ENCODE measurements at regions not wholly inside any gene's neighbourhood (a gene's known extent, or its start where the extent isn't known, plus 50 kb on each side); places are given as distances from the start of the nearest gene placed in this dataset.
"Not testable (repeated sequence)": the region's sequence is repeated elsewhere in the genome, so short reads cannot be mapped to it uniquely, and the experiment has no call there.

DNA sequence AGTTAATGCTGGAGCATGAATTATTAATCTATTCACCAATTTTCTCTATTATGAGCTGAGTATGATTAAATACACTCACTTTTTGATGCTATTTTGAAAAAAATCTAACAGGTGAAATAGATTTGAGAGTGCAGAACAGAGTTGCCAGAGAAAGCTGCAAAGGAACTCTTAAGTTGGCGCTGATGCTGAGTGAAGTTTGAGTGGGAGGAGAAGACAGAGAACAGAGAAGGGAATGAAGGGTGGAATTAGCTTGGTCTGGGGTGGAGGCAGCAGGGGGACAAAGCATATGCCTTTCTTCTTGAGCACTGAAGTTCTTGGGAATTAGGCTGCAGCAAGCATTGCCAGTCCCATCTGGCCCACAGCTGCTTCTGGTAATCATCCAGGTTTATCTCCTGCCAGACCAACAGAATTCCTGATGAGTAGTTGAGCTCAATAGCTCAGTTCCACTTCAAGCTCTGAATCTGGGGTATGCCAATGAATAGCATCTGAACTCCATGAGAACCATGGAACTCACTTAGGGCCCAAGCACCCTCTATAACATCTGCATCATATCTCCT lies 290.1 kb downstream of the HINT1 start:
- DNase-seq (ENCODE audit: insufficient read length) (no peak), FAIRE-seq (no peak)

DNA sequence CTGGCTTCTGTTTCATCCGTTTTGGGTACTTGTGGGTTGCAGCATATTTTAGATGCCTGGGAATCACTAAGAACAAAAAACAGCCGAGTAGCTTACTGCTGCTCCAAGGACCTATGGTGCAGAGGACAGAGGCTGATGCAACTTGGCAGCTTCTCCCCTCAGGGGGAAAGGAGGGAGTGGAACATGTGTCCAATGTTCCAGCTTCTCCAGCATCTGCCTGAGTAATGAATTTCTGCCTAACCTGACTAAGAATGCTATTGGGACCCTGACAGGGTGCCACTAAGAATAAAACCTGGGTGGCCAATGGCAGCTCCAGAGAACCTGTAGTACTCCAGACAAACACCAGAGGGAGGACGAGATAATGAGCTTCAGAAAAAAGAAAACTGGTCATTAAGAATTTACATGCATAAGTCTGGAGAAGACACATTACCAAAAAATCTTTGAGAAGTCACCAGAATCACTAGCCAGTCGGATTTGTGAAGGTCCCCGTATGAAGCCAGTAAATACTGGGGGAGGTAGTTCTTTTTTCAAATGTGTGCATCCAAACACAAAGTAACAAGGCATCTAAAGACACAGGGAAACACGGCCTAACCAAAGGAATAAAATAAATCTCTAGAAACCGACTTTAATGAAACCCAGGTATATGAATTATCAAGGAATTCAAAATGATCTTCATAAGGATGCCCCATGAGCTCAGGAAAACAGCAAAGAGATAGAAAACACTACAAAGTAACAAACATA lies 293.5 kb downstream of the HINT1 start:
- no peak for TF ChIP-seq TAF1 (IDR thresholded peaks at IDR 0.05; ENCODE audit: borderline replicate concordance, low read depth, low read length)
- TF ChIP-seq POLR2AphosphoS5 (IDR thresholded peaks at IDR 0.05; ENCODE audit: low read depth, low read length), result no peak
- no peak for TF ChIP-seq POLR2A (IDR thresholded peaks at IDR 0.05; ENCODE audit: low read depth, low read length)
- FAIRE-seq, result no peak
- DNase-seq (ENCODE audit: insufficient read length), result no peak

More for the DNA sequence above, 290.1 kb downstream of the HINT1 start:
- TF ChIP-seq POLR2A (IDR thresholded peaks at IDR 0.05; ENCODE audit: low read depth, low read length), result no peak
- TF ChIP-seq POLR2AphosphoS5 (IDR thresholded peaks at IDR 0.05; ENCODE audit: low read depth, low read length), result no peak
- no peak for TF ChIP-seq TAF1 (IDR thresholded peaks at IDR 0.05; ENCODE audit: borderline replicate concordance, low read depth, low read length)

DNA sequence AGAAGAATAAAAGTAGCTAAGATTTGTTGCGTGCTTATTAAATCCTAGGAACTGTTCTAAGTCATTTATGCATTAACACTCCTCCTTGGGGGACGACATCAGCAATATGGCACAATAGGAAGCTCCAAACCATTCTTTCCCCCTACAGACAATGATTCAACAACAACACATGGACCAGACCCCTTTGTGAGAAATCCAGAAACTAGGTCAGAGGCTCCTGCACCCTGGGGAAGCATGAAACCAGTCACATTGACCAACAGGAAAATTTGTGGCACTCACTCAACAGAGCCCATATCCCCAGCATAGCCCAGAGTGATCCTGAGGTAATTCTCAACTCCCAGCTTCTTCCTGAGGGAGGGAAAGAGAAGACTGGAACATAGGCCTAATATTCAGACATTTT lies 294.4 kb downstream of the HINT1 start:
- FAIRE-seq, result no peak

GRCh38 chr5:130868186-130868840 lies 296.7 kb downstream of the HINT1 start:
- DNase-seq (ENCODE audit: insufficient read length) (no peak), FAIRE-seq (no peak)
- TF ChIP-seq POLR2A (IDR thresholded peaks at IDR 0.05; ENCODE audit: low read depth, low read length), result no peak
- TF ChIP-seq TAF1 (IDR thresholded peaks at IDR 0.05; ENCODE audit: borderline replicate concordance, low read depth, low read length), result no peak
- no peak for TF ChIP-seq POLR2AphosphoS5 (IDR thresholded peaks at IDR 0.05; ENCODE audit: low read depth, low read length)

More for the DNA sequence above, 294.4 kb downstream of the HINT1 start:
- TF ChIP-seq POLR2A (IDR thresholded peaks at IDR 0.05; ENCODE audit: low read depth, low read length) (no peak), TAF1 (IDR thresholded peaks at IDR 0.05; ENCODE audit: borderline replicate concordance, low read depth, low read length) (no peak), POLR2AphosphoS5 (IDR thresholded peaks at IDR 0.05; ENCODE audit: low read depth, low read length) (no peak)
- DNase-seq (ENCODE audit: insufficient read length), result no peak

DNA sequence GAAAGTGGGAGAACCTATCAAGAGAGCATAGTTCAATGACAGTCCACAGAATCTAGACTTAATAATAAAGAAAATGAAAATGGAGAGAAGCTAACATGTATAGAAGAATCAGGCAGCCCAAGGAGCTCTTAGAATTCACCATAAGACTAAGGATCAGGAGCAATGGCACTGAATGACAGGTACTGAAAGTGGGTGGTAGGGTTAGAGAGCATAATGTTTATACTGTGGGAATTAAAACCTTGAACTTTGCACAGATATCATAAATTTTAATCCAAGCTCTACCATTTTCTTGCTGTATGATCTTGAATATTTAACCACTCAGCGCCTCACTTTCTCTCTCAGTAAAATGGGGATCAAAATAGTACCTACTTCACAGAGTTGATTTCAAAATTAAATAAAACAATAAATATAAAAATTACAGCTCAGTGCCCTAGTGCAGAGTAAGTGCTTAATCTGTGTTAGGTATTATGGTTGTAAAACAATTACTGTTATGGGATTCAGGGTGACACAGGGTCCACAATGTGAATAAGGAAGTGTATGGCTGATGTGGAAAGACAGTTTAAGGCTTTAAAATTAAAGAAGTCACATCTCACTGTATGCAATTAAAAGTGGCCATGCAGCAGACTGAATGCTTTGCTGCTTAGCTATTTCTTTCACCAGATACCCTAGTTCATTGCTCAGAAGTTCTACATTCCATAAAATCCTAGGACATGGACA lies 319.8 kb downstream of the HINT1 start:
- FAIRE-seq, result no peak
- TF ChIP-seq TAF1 (IDR thresholded peaks at IDR 0.05; ENCODE audit: borderline replicate concordance, low read depth, low read length) (no peak), POLR2A (IDR thresholded peaks at IDR 0.05; ENCODE audit: low read depth, low read length) (no peak), POLR2AphosphoS5 (IDR thresholded peaks at IDR 0.05; ENCODE audit: low read depth, low read length) (no peak)
- no peak for DNase-seq (ENCODE audit: insufficient read length)

DNA sequence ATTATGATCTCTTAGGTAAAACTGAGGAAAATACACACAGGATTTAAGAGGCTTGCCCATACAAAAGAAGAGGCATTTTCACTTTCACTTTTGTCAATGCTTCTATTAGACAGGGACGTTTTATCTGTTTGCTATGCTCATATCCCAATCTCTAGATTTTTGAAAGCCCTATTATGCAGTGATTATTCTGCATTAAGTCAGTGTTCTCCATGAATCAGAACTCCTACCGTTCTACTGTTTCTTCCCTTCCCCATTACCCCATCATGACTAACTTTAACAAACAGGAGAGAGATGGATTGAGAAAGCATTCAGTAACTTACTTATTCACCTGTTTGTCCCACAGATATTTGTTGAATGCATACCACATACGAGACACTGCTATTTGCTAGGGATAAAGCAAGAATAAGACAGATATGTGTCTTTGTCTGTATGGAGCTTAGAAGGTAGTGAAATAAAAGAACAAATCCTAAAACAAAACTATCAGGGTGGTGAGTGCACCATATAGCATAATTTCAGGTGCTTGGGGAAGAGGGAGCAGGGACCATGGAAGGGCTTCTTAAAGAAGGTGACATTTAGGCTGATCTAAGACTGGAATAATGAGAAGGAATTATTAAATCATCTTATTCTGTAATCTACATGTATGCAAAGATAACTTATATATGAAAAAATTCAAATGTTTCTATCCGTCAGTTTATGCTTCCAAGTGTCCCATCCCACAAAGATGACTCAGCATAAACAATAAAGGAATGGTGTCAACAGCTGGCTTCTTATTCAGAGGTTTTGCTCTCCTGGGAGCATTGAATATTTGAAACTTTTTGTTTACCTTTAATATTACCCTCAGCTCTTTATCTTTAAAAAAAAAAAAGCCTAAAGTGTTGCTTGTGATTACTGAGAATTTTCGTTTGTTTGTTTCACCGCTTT lies 328.1 kb downstream of the HINT1 start:
- DNase-seq (ENCODE audit: insufficient read length) (no peak), FAIRE-seq (peak; percentile 82)
- TF ChIP-seq POLR2AphosphoS5 (IDR thresholded peaks at IDR 0.05; ENCODE audit: low read depth, low read length), result no peak
- no peak for TF ChIP-seq TAF1 (IDR thresholded peaks at IDR 0.05; ENCODE audit: borderline replicate concordance, low read depth, low read length)
- TF ChIP-seq POLR2A (IDR thresholded peaks at IDR 0.05; ENCODE audit: low read depth, low read length), result no peak

- not testable (repeated sequence) for FAIRE-seq; DNase-seq (ENCODE audit: insufficient read length)
Measured at GRCh38 chr5:130817598-130818384, 347.3 kb downstream of the HINT1 start.

- FAIRE-seq (no peak), DNase-seq (ENCODE audit: insufficient read length) (no peak)
- TF ChIP-seq POLR2A (IDR thresholded peaks at IDR 0.05; ENCODE audit: low read depth, low read length), result no peak
- no peak for TF ChIP-seq TAF1 (IDR thresholded peaks at IDR 0.05; ENCODE audit: borderline replicate concordance, low read depth, low read length)
- TF ChIP-seq POLR2AphosphoS5 (IDR thresholded peaks at IDR 0.05; ENCODE audit: low read depth, low read length), result no peak
Measured at GRCh38 chr5:130815246-130815645, 349.8 kb downstream of the HINT1 start.

DNA sequence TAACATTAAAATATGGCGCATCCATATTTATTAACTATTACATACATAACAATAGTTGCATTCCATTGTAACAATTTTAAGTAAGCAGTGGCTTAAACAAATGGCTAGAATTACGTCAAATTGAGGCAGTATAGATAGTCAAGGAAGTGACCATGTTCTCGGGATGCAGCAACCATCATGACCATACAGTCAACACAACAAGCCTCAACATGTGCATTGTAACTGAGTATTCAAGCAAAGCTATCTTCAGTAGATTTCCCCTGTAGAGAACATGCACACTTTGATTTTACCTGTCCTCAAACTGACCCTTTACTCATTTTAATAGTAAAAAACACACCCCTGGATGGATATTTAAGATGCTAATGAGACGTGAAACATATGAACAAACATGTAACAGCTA lies 356.4 kb downstream of the HINT1 start:
- FAIRE-seq, result no peak
- DNase-seq (ENCODE audit: insufficient read length), result no peak
- TF ChIP-seq POLR2A (IDR thresholded peaks at IDR 0.05; ENCODE audit: low read depth, low read length) (no peak), TAF1 (IDR thresholded peaks at IDR 0.05; ENCODE audit: borderline replicate concordance, low read depth, low read length) (no peak), POLR2AphosphoS5 (IDR thresholded peaks at IDR 0.05; ENCODE audit: low read depth, low read length) (no peak)

- DNase-seq (ENCODE audit: insufficient read length), result no peak
- no peak for FAIRE-seq
- TF ChIP-seq TAF1 (IDR thresholded peaks at IDR 0.05; ENCODE audit: borderline replicate concordance, low read depth, low read length) (no peak), POLR2AphosphoS5 (IDR thresholded peaks at IDR 0.05; ENCODE audit: low read depth, low read length) (no peak), POLR2A (IDR thresholded peaks at IDR 0.05; ENCODE audit: low read depth, low read length) (no peak)
Measured at GRCh38 chr5:130805648-130806047, 359.4 kb downstream of the HINT1 start.
